Activated CD4-positive, alpha-beta T cell treated with anti-CD3 and anti-CD28 coated beads, Interleukin-2, amount 10 ng/mL, durations not matched to agents 24 days and 14 days (primary cell): ENCODE measurements at regions not wholly inside any gene's neighbourhood (a gene's known extent, or its start where the extent isn't known, plus 50 kb on each side); places are given as distances from the start of the nearest gene placed in this dataset.

ENCODE experiments used
- DNase-seq: peaks from one replicate; pipeline ENCODE4 v3.0.0; 2022
- H3K27ac Mint-ChIP-seq: one replicate; pipeline ENCODE4 v1.8.0; 2022; ENCODE audit warnings: mild to moderate bottlenecking, mixed read lengths
- H3K27me3 Mint-ChIP-seq: one replicate; pipeline ENCODE4 v1.8.0; 2022; ENCODE audit warnings: mixed read lengths
- H3K36me3 Mint-ChIP-seq: one replicate; pipeline ENCODE4 v1.8.0; 2022; ENCODE audit warnings: low read depth, mild to moderate bottlenecking, mixed read lengths
- H3K4me1 Mint-ChIP-seq: one replicate; pipeline ENCODE4 v1.8.0; 2021; ENCODE audit warnings: mixed read lengths
- H3K4me3 Mint-ChIP-seq: one replicate; pipeline ENCODE4 v1.8.0; 2022; ENCODE audit warnings: mild to moderate bottlenecking, moderate library complexity, mixed read lengths
- H3K9me3 Mint-ChIP-seq: one replicate; pipeline ENCODE4 v1.8.0; 2021; ENCODE audit warnings: mixed read lengths
- intact Hi-C: fragments of 100-400 bp; cut with micrococcal nuclease; formaldehyde crosslinking; loops from one replicate; pipeline ENCODE4 v1.15.1; 2023

GRCh38 chr2:220276741-220277444 is 649.5 kb downstream of the SLC4A3 start:
- H3K27me3 Mint-ChIP-seq: no peaks in the 10 kb centered on the region
- H3K4me3 Mint-ChIP-seq: no peak overlapping the region
- no peak for DNase-seq
- intact Hi-C loops: no loop called here
- H3K4me1 Mint-ChIP-seq: no peaks in the 10 kb centered on the region
- H3K36me3 Mint-ChIP-seq: no peaks in the 10 kb centered on the region
- no peaks in the 10 kb centered on the region for H3K9me3 Mint-ChIP-seq
- no peak overlapping the region for H3K27ac Mint-ChIP-seq

GRCh38 chr2:220277445-220277975 is 650.1 kb downstream of the SLC4A3 start:
- no peak overlapping the region for H3K4me3 Mint-ChIP-seq

GRCh38 chr2:220278022-220278421 is 650.6 kb downstream of the SLC4A3 start:
- intact Hi-C loops: no loop called here
- H3K4me3 Mint-ChIP-seq: no peak overlapping the region
- no peaks in the 10 kb centered on the region for H3K36me3 Mint-ChIP-seq
- no peaks in the 10 kb centered on the region for H3K9me3 Mint-ChIP-seq
- DNase-seq: no peak
- no peak overlapping the region for H3K27ac Mint-ChIP-seq
- H3K27me3 Mint-ChIP-seq: no peaks in the 10 kb centered on the region
- H3K4me1 Mint-ChIP-seq: no peaks in the 10 kb centered on the region

More at GRCh38 chr2:220277445-220277975, 650.1 kb downstream of the SLC4A3 start:
- Mint-ChIP-seq H3K27me3 (no peaks in the 10 kb centered on the region), H3K27ac (no peak overlapping the region), H3K4me1 (no peaks in the 10 kb centered on the region), H3K9me3 (no peaks in the 10 kb centered on the region), H3K36me3 (no peaks in the 10 kb centered on the region)
- DNase-seq: no peak
- intact Hi-C loops: no loop called here

GRCh38 chr2:220279372-220279771 is 651.9 kb downstream of the SLC4A3 start:
- intact Hi-C loops: no loop called here
- H3K36me3 Mint-ChIP-seq: no peaks in the 10 kb centered on the region
- H3K4me1 Mint-ChIP-seq: no peaks in the 10 kb centered on the region
- H3K4me3 Mint-ChIP-seq: no peak overlapping the region
- no peaks in the 10 kb centered on the region for H3K27me3 Mint-ChIP-seq
- no peak overlapping the region for H3K27ac Mint-ChIP-seq
- DNase-seq: no peak
- H3K9me3 Mint-ChIP-seq: no peaks in the 10 kb centered on the region

GRCh38 chr2:220279840-220280239 is 652.4 kb downstream of the SLC4A3 start:
- no peaks in the 10 kb centered on the region for H3K9me3 Mint-ChIP-seq
- no peak for DNase-seq
- no peaks in the 10 kb centered on the region for H3K36me3 Mint-ChIP-seq
- H3K27ac Mint-ChIP-seq: no peak overlapping the region
- no peaks in the 10 kb centered on the region for H3K4me1 Mint-ChIP-seq
- H3K27me3 Mint-ChIP-seq: no peaks in the 10 kb centered on the region
- H3K4me3 Mint-ChIP-seq: no peak overlapping the region
- intact Hi-C loops: no loop called here

- intact Hi-C loops: no loop called here
Measured at GRCh38 chr2:220280736-220281135, 653.3 kb downstream of the SLC4A3 start.

GRCh38 chr2:220281771-220282170 is 654.3 kb downstream of the SLC4A3 start:
- Mint-ChIP-seq H3K36me3 (no peaks in the 10 kb centered on the region), H3K27me3 (no peaks in the 10 kb centered on the region), H3K9me3 (no peaks in the 10 kb centered on the region), H3K4me3 (no peak overlapping the region), H3K27ac (no peak overlapping the region), H3K4me1 (no peaks in the 10 kb centered on the region)
- intact Hi-C loops: no loop called here
- DNase-seq: no peak

More at GRCh38 chr2:220280736-220281135, 653.3 kb downstream of the SLC4A3 start:
- Mint-ChIP-seq H3K9me3 (no peaks in the 10 kb centered on the region), H3K4me3 (no peak overlapping the region), H3K36me3 (no peaks in the 10 kb centered on the region), H3K27me3 (no peaks in the 10 kb centered on the region), H3K4me1 (no peaks in the 10 kb centered on the region), H3K27ac (no peak overlapping the region)
- no peak for DNase-seq

- H3K36me3 Mint-ChIP-seq: no peaks in the 10 kb centered on the region
- H3K4me3 Mint-ChIP-seq: no peak overlapping the region
- no peak for DNase-seq
- H3K27ac Mint-ChIP-seq: no peak overlapping the region
- intact Hi-C loops: no loop called here
- H3K27me3 Mint-ChIP-seq: no peaks in the 10 kb centered on the region
- H3K4me1 Mint-ChIP-seq: no peaks in the 10 kb centered on the region
- H3K9me3 Mint-ChIP-seq: no peaks in the 10 kb centered on the region
Measured at GRCh38 chr2:220282236-220282635, 654.8 kb downstream of the SLC4A3 start.

GRCh38 chr2:220293966-220294365 is 666.5 kb downstream of the SLC4A3 start:
- intact Hi-C loops: no loop called here
- Mint-ChIP-seq H3K4me3 (no peak overlapping the region), H3K36me3 (no peaks in the 10 kb centered on the region), H3K9me3 (no peaks in the 10 kb centered on the region), H3K27me3 (no peaks in the 10 kb centered on the region), H3K4me1 (no peaks in the 10 kb centered on the region), H3K27ac (no peak overlapping the region)
- no peak for DNase-seq

GRCh38 chr2:220296174-220296573 is 668.7 kb downstream of the SLC4A3 start:
- Mint-ChIP-seq H3K4me1 (no peaks in the 10 kb centered on the region), H3K4me3 (no peak overlapping the region), H3K27me3 (no peaks in the 10 kb centered on the region), H3K9me3 (no peaks in the 10 kb centered on the region), H3K27ac (no peak overlapping the region), H3K36me3 (no peaks in the 10 kb centered on the region)
- no peak for DNase-seq
- intact Hi-C loops: no loop called here

- Mint-ChIP-seq H3K4me3 (no peak overlapping the region), H3K27me3 (no peaks in the 10 kb centered on the region), H3K27ac (no peak overlapping the region), H3K9me3 (no peaks in the 10 kb centered on the region), H3K4me1 (no peaks in the 10 kb centered on the region), H3K36me3 (no peaks in the 10 kb centered on the region)
- no peak for DNase-seq
- intact Hi-C loops: no loop called here
Measured at GRCh38 chr2:220297093-220297492, 669.7 kb downstream of the SLC4A3 start.

GRCh38 chr2:220300806-220301205 is 673.4 kb downstream of the SLC4A3 start:
- Mint-ChIP-seq H3K4me3 (no peak overlapping the region), H3K27ac (no peak overlapping the region), H3K27me3 (no peaks in the 10 kb centered on the region), H3K36me3 (no peaks in the 10 kb centered on the region), H3K4me1 (no peaks in the 10 kb centered on the region), H3K9me3 (no peaks in the 10 kb centered on the region)
- intact Hi-C loops: no loop called here
- no peak for DNase-seq

- Mint-ChIP-seq H3K4me1 (no peaks in the 10 kb centered on the region), H3K27ac (no peak overlapping the region), H3K27me3 (no peaks in the 10 kb centered on the region), H3K36me3 (no peaks in the 10 kb centered on the region), H3K9me3 (no peaks in the 10 kb centered on the region), H3K4me3 (no peak overlapping the region)
- intact Hi-C loops: no loop called here
- DNase-seq: no peak
Measured at GRCh38 chr2:220302756-220303155, 675.3 kb downstream of the SLC4A3 start.

- Mint-ChIP-seq H3K27me3 (no peaks in the 10 kb centered on the region), H3K4me3 (no peak overlapping the region), H3K27ac (no peak overlapping the region), H3K4me1 (no peaks in the 10 kb centered on the region), H3K9me3 (no peaks in the 10 kb centered on the region), H3K36me3 (no peaks in the 10 kb centered on the region)
- intact Hi-C loops: no loop called here
- no peak for DNase-seq
Measured at GRCh38 chr2:220309215-220309614, 681.8 kb downstream of the SLC4A3 start.

GRCh38 chr2:220310451-220310861 is 683.0 kb downstream of the SLC4A3 start:
- no peaks in the 10 kb centered on the region for H3K36me3 Mint-ChIP-seq
- no peak overlapping the region for H3K4me3 Mint-ChIP-seq
- H3K27ac Mint-ChIP-seq: no peak overlapping the region
- H3K27me3 Mint-ChIP-seq: no peaks in the 10 kb centered on the region
- H3K9me3 Mint-ChIP-seq: no peaks in the 10 kb centered on the region
- intact Hi-C loops: no loop called here
- no peak for DNase-seq
- no peaks in the 10 kb centered on the region for H3K4me1 Mint-ChIP-seq
